Activated naive CD4-positive, alpha-beta T cell treated with anti-CD3 and anti-CD28 coated beads for 36 hours (primary cell): ENCODE measurements at regions not wholly inside any gene's neighbourhood (a gene's known extent, or its start where the extent isn't known, plus 50 kb on each side); places are given as distances from the start of the nearest gene placed in this dataset.

Experiments
- CTCF ChIA-PET: fragments of 350-600 bp; sonication (Branson Sonifier 250); formaldehyde crosslinking; loops from one replicate; lab custom pipeline; 2021; ENCODE audit warnings: antibody characterized with exemption; lab: Charles Lee
- DNase-seq: peaks from one replicate; pipeline ENCODE4 v3.0.0-alpha.2; 2020
- H3K27ac Mint-ChIP-seq: one replicate; pipeline ENCODE4 v1.8.0; 2021; ENCODE audit warnings: mild to moderate bottlenecking, mixed read lengths
- H3K27me3 Mint-ChIP-seq: one replicate; pipeline ENCODE4 v1.8.0; 2021; ENCODE audit warnings: low read depth, mixed read lengths
- H3K36me3 Mint-ChIP-seq: one replicate; pipeline ENCODE4 v1.8.0; 2021; ENCODE audit warnings: low read depth, mixed read lengths
- H3K4me1 Mint-ChIP-seq: one replicate; pipeline ENCODE4 v1.8.0; 2021; ENCODE audit warnings: low read depth, mixed read lengths
- H3K4me3 Mint-ChIP-seq: one replicate; pipeline ENCODE4 v1.8.0; 2021; ENCODE audit warnings: mild to moderate bottlenecking, moderate library complexity, mixed read lengths
- H3K9me3 Mint-ChIP-seq: one replicate; pipeline ENCODE4 v1.8.0; 2021; ENCODE audit warnings: mixed read lengths
- intact Hi-C: fragments of 100-400 bp; cut with micrococcal nuclease; formaldehyde crosslinking; loops from one replicate; pipeline ENCODE4 v1.15.1; 2023

- no peak overlapping the region for H3K27ac Mint-ChIP-seq
- intact Hi-C loops = no loop called here
- no peak for DNase-seq
- CTCF ChIA-PET = no interaction called here
- H3K4me1 Mint-ChIP-seq = no peaks in the 10 kb centered on the region
- H3K27me3 Mint-ChIP-seq = peaks cover 44% of the 10 kb centered on the region
- H3K36me3 Mint-ChIP-seq = no peaks in the 10 kb centered on the region
- H3K9me3 Mint-ChIP-seq = no peaks in the 10 kb centered on the region
- no peak overlapping the region for H3K4me3 Mint-ChIP-seq
These were observed 97.4 kb downstream of the YTHDF1 start for GRCh38 chr20:63118303-63119120.

GRCh38 chr20:63117661-63118302, 98.1 kb downstream of the YTHDF1 start:
- no peak for DNase-seq
- H3K9me3 Mint-ChIP-seq = no peaks in the 10 kb centered on the region
- H3K27ac Mint-ChIP-seq = no peak overlapping the region
- CTCF ChIA-PET = no interaction called here
- no peaks in the 10 kb centered on the region for H3K4me1 Mint-ChIP-seq
- H3K36me3 Mint-ChIP-seq = no peaks in the 10 kb centered on the region
- intact Hi-C loops = no loop called here
- H3K27me3 Mint-ChIP-seq = peaks cover 44% of the 10 kb centered on the region
- H3K4me3 Mint-ChIP-seq = no peak overlapping the region

GRCh38 chr20:63117151-63117550, 98.8 kb downstream of the YTHDF1 start:
- no peak overlapping the region for H3K4me3 Mint-ChIP-seq
- DNase-seq = no peak
- intact Hi-C loops = no loop called here
- CTCF ChIA-PET = no interaction called here
- H3K27me3 Mint-ChIP-seq = peaks cover 45% of the 10 kb centered on the region
- no peaks in the 10 kb centered on the region for H3K4me1 Mint-ChIP-seq
- no peaks in the 10 kb centered on the region for H3K36me3 Mint-ChIP-seq
- no peak overlapping the region for H3K27ac Mint-ChIP-seq
- H3K9me3 Mint-ChIP-seq = peaks cover 2% of the 10 kb centered on the region

GRCh38 chr20:63116412-63117106, 99.4 kb downstream of the YTHDF1 start:
- Mint-ChIP-seq H3K27ac (no peak overlapping the region), H3K4me1 (no peaks in the 10 kb centered on the region), H3K4me3 (no peak overlapping the region), H3K36me3 (no peaks in the 10 kb centered on the region), H3K9me3 (peaks cover 6% of the 10 kb centered on the region), H3K27me3 (peaks cover 45% of the 10 kb centered on the region)
- DNase-seq = no peak
- CTCF ChIA-PET = no interaction called here
- intact Hi-C loops = no loop called here

- DNase-seq = no peak
- intact Hi-C loops = no loop called here
- Mint-ChIP-seq H3K36me3 (no peaks in the 10 kb centered on the region), H3K4me1 (no peaks in the 10 kb centered on the region), H3K9me3 (peaks cover 6% of the 10 kb centered on the region), H3K27me3 (peaks cover 45% of the 10 kb centered on the region), H3K4me3 (no peak overlapping the region), H3K27ac (no peak overlapping the region)
- CTCF ChIA-PET = no interaction called here
These were observed 100.1 kb downstream of the YTHDF1 start for GRCh38 chr20:63115651-63116411.

- peaks cover 6% of the 10 kb centered on the region for H3K9me3 Mint-ChIP-seq
- peaks cover 45% of the 10 kb centered on the region for H3K27me3 Mint-ChIP-seq
- no peaks in the 10 kb centered on the region for H3K4me1 Mint-ChIP-seq
- no peak overlapping the region for H3K4me3 Mint-ChIP-seq
- intact Hi-C loops = no loop called here
- H3K27ac Mint-ChIP-seq = no peak overlapping the region
- no peak for DNase-seq
- CTCF ChIA-PET = interaction anchor here (0.6 kb wide), 1 partner anchor 61 kb away, joined by 3 read pairs; no protein-coding TSS in a partner anchor
- no peaks in the 10 kb centered on the region for H3K36me3 Mint-ChIP-seq
These were observed 101.1 kb downstream of the YTHDF1 start for GRCh38 chr20:63114693-63115311.

GRCh38 chr20:63114006-63114692, 101.8 kb downstream of the YTHDF1 start:
- Mint-ChIP-seq H3K27me3 (peaks cover 45% of the 10 kb centered on the region), H3K27ac (no peak overlapping the region), H3K4me3 (no peak overlapping the region), H3K4me1 (no peaks in the 10 kb centered on the region), H3K36me3 (no peaks in the 10 kb centered on the region), H3K9me3 (peaks cover 6% of the 10 kb centered on the region)
- no peak for DNase-seq
- intact Hi-C loops = no loop called here
- CTCF ChIA-PET = interaction anchor here (0.6 kb wide), 1 partner anchor 60 kb away, joined by 3 read pairs; no protein-coding TSS in a partner anchor

- intact Hi-C loops = no loop called here
- no peaks in the 10 kb centered on the region for H3K36me3 Mint-ChIP-seq
- H3K9me3 Mint-ChIP-seq = peaks cover 6% of the 10 kb centered on the region
- no peak overlapping the region for H3K27ac Mint-ChIP-seq
- H3K4me1 Mint-ChIP-seq = no peaks in the 10 kb centered on the region
- H3K27me3 Mint-ChIP-seq = peaks cover 35% of the 10 kb centered on the region
- CTCF ChIA-PET = no interaction called here
- DNase-seq = no peak
- no peak overlapping the region for H3K4me3 Mint-ChIP-seq
These were observed 103.3 kb downstream of the YTHDF1 start for GRCh38 chr20:63112491-63113219.

GRCh38 chr20:63108247-63108646, 101.5 kb upstream of the BHLHE23 start:
- Mint-ChIP-seq H3K4me3 (no peak overlapping the region), H3K36me3 (no peaks in the 10 kb centered on the region), H3K27ac (no peak overlapping the region), H3K9me3 (peaks cover 6% of the 10 kb centered on the region), H3K27me3 (peaks cover 2% of the 10 kb centered on the region), H3K4me1 (no peaks in the 10 kb centered on the region)
- no peak for DNase-seq
- intact Hi-C loops = no loop called here
- CTCF ChIA-PET = no interaction called here

- Mint-ChIP-seq H3K4me3 (no peak overlapping the region), H3K27me3 (peaks cover 2% of the 10 kb centered on the region), H3K36me3 (no peaks in the 10 kb centered on the region), H3K9me3 (peaks cover 6% of the 10 kb centered on the region), H3K4me1 (peaks cover 2% of the 10 kb centered on the region), H3K27ac (no peak overlapping the region)
- DNase-seq = no peak
- CTCF ChIA-PET = no interaction called here
- intact Hi-C loops = no loop called here
These were observed 100.9 kb upstream of the BHLHE23 start for GRCh38 chr20:63107449-63108200.
